Activated CD8-positive, alpha-beta T cell treated with anti-CD3 and anti-CD28 coated beads, Interleukin-2, amount 10 ng/mL, durations not matched to agents 7 days and 5 days (primary cell): ENCODE measurements at regions not wholly inside any gene's neighbourhood (a gene's known extent, or its start where the extent isn't known, plus 50 kb on each side); places are given as distances from the start of the nearest gene placed in this dataset.

Experiments
- ATAC-seq: fragments of 150-1000 bp; cut with Tn5 transposase; one replicate; pipeline ENCODE4 v1.10.0; 2021; ENCODE audit warnings: moderate library complexity
- CTCF ChIA-PET: fragments of 350-600 bp; sonication (Branson Sonifier 250); formaldehyde crosslinking; loops from one replicate; lab custom pipeline; 2021; ENCODE audit warnings: antibody characterized with exemption; lab: Charles Lee
- POLR2A ChIA-PET: fragments of 350-600 bp; sonication (Branson Sonifier 250); formaldehyde crosslinking; loops from one replicate; lab custom pipeline; 2021; ENCODE audit warnings: antibody characterized with exemption; lab: Charles Lee
- DNase-seq: peaks from one replicate; pipeline ENCODE4 v3.0.0-alpha.2; 2020
- H3K27ac Mint-ChIP-seq: one replicate; pipeline ENCODE4 v1.8.0; 2021; ENCODE audit warnings: mild to moderate bottlenecking, mixed read lengths
- H3K27me3 Mint-ChIP-seq: one replicate; pipeline ENCODE4 v1.8.0; 2021; ENCODE audit warnings: low read depth, mixed read lengths
- H3K36me3 Mint-ChIP-seq: one replicate; pipeline ENCODE4 v1.8.0; 2021; ENCODE audit warnings: low read depth, mixed read lengths
- H3K4me1 Mint-ChIP-seq: one replicate; pipeline ENCODE4 v1.8.0; 2021; ENCODE audit warnings: low read depth, mixed read lengths
- H3K4me3 Mint-ChIP-seq: one replicate; pipeline ENCODE4 v1.8.0; 2021; ENCODE audit warnings: mild to moderate bottlenecking, mixed read lengths
- H3K9me3 Mint-ChIP-seq: one replicate; pipeline ENCODE4 v1.8.0; 2022; ENCODE audit warnings: mixed read lengths; ENCODE audit not compliant: insufficient read depth

GRCh38 chr2:12243381-12243780 lies 473.4 kb upstream of the TRIB2 start:
- Mint-ChIP-seq H3K4me1 (no peaks in the 10 kb centered on the region), H3K4me3 (no peak overlapping the region), H3K36me3 (no peaks in the 10 kb centered on the region), H3K9me3 (no peaks in the 10 kb centered on the region), H3K27ac (no peak overlapping the region), H3K27me3 (peaks cover 2% of the 10 kb centered on the region)
- ChIA-PET CTCF (interaction anchor here (0.8 kb wide), 1 partner anchor 10 kb away, joined by 3 read pairs; no protein-coding TSS in a partner anchor), POLR2A (no interaction called here)
- ATAC-seq (no peak), DNase-seq (no peak)

DNA sequence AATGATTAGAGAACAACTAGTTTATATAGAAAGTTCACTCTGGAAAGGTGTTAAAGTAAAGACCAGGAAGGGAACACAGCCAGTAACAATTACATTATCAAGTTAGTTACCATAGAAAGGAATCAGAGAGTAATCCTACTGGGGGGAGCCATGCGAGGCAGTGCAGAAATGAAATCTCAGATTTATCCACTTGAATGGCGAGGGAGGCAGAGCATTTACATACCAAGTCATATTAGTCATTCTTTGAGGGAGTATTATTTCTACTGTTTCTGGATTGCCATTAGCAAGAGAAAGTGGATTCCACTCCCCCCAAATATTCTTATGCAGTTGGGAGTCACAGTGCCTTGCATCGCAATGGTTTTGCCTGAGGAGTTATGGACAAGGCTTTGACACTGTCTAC lies 472.7 kb upstream of the TRIB2 start:
- no peak overlapping the region for H3K4me3 Mint-ChIP-seq
- POLR2A ChIA-PET = no interaction called here
- no peaks in the 10 kb centered on the region for H3K36me3 Mint-ChIP-seq
- peaks cover 2% of the 10 kb centered on the region for H3K27me3 Mint-ChIP-seq
- H3K9me3 Mint-ChIP-seq = no peaks in the 10 kb centered on the region
- CTCF ChIA-PET = interaction anchor here (0.8 kb wide), 1 partner anchor 10 kb away, joined by 3 read pairs; no protein-coding TSS in a partner anchor
- H3K4me1 Mint-ChIP-seq = no peaks in the 10 kb centered on the region
- ATAC-seq (no peak), DNase-seq (no peak)
- H3K27ac Mint-ChIP-seq = no peak overlapping the region

DNA sequence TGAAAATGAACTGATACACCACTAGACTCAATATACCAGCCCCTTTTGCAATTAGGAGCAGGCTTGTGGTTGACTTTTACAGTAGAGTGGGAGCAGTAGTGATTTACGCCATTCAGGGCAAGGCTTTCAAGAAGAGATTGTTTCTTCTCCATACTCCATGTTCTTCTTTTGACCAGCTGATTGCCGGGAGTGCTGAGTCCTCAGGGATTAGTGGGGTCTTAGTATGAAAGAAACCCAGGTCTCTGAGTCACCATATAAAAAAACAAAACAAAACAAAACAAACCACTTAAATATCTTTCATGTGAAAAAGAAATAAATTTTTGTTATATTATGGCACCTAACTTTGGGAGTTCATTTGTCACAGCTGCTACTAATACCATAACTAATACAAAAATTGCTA lies 465.6 kb upstream of the TRIB2 start:
- CTCF ChIA-PET = no interaction called here
- H3K9me3 Mint-ChIP-seq = no peaks in the 10 kb centered on the region
- DNase-seq = no peak
- H3K27ac Mint-ChIP-seq = no peak overlapping the region
- H3K36me3 Mint-ChIP-seq = no peaks in the 10 kb centered on the region
- no peak for ATAC-seq
- POLR2A ChIA-PET = no interaction called here
- H3K4me3 Mint-ChIP-seq = no peak overlapping the region
- peaks cover 5% of the 10 kb centered on the region for H3K27me3 Mint-ChIP-seq
- no peaks in the 10 kb centered on the region for H3K4me1 Mint-ChIP-seq

GRCh38 chr2:12251749-12252148 lies 465.0 kb upstream of the TRIB2 start:
- ChIA-PET CTCF (no interaction called here), POLR2A (no interaction called here)
- DNase-seq (no peak), ATAC-seq (no peak)
- H3K27ac Mint-ChIP-seq = no peak overlapping the region
- H3K9me3 Mint-ChIP-seq = no peaks in the 10 kb centered on the region
- no peak overlapping the region for H3K4me3 Mint-ChIP-seq
- H3K36me3 Mint-ChIP-seq = no peaks in the 10 kb centered on the region
- no peaks in the 10 kb centered on the region for H3K4me1 Mint-ChIP-seq
- peaks cover 6% of the 10 kb centered on the region for H3K27me3 Mint-ChIP-seq

DNA sequence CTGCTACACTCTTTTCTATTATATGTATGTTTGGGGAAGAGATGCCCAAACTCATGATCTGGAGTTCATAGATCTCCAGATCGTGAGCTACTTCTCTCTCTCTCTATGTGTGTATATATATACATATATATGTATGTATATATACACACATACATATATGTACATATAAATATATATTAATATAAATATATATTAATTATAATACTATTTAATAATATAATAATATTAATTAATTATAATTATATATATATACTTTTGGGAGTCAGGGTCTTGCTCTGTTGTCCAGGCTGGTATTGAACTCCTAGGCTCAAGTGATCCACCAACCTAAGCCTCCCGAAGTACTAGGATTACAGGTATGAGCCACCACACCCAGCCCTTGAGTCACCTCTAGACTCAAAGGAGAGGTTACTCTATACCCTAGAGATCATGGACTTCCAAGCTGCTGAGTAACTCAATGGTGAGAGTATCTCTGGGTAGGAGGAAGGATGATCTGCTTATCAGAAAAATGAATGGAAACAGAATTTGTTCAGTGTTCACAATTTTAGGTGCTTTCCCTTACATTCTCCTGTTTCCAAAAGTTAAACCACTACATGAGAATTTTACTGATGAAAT lies 463.5 kb upstream of the TRIB2 start:
- H3K36me3 Mint-ChIP-seq = no peaks in the 10 kb centered on the region
- H3K27ac Mint-ChIP-seq = no peak overlapping the region
- no peak overlapping the region for H3K4me3 Mint-ChIP-seq
- H3K27me3 Mint-ChIP-seq = peaks cover 7% of the 10 kb centered on the region
- H3K9me3 Mint-ChIP-seq = no peaks in the 10 kb centered on the region
- ChIA-PET POLR2A (no interaction called here), CTCF (no interaction called here)
- ATAC-seq (no peak), DNase-seq (no peak)
- H3K4me1 Mint-ChIP-seq = no peaks in the 10 kb centered on the region

GRCh38 chr2:12254280-12254860 lies 462.4 kb upstream of the TRIB2 start:
- ChIA-PET POLR2A (no interaction called here), CTCF (no interaction called here)
- DNase-seq (no peak), ATAC-seq (no peak)
- Mint-ChIP-seq H3K27ac (no peak overlapping the region), H3K4me3 (no peak overlapping the region), H3K27me3 (peaks cover 7% of the 10 kb centered on the region), H3K36me3 (no peaks in the 10 kb centered on the region), H3K4me1 (no peaks in the 10 kb centered on the region), H3K9me3 (no peaks in the 10 kb centered on the region)

- DNase-seq (no peak), ATAC-seq (no peak)
- H3K36me3 Mint-ChIP-seq = no peaks in the 10 kb centered on the region
- H3K4me1 Mint-ChIP-seq = no peaks in the 10 kb centered on the region
- H3K27me3 Mint-ChIP-seq = peaks cover 11% of the 10 kb centered on the region
- no peak overlapping the region for H3K27ac Mint-ChIP-seq
- ChIA-PET CTCF (interaction anchor here (1.4 kb wide), 1 partner anchor 38 kb away, joined by 3 read pairs; no protein-coding TSS in a partner anchor), POLR2A (no interaction called here)
- no peaks in the 10 kb centered on the region for H3K9me3 Mint-ChIP-seq
- no peak overlapping the region for H3K4me3 Mint-ChIP-seq
Measured at GRCh38 chr2:12256206-12256605, 460.5 kb upstream of the TRIB2 start.

DNA sequence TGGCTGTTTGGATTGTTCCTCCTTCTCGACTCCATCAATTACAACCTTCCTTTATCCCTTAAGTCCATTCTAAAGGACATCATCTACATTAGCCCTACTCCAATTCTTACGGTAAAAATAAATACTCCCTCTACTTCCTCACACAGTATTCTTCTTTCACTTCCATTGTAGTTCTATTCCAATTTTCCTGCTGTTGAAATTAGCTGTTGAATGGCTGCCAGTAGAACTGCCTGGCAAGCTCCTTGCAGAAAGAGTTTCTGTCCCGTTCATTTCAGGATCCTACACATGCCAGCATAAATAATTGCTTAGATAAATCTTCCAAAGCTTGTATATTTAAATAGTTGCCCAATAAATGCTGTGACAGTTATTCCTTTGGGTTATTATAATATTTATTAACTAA lies 459.3 kb upstream of the TRIB2 start:
- DNase-seq (no peak), ATAC-seq (no peak)
- Mint-ChIP-seq H3K27ac (no peak overlapping the region), H3K36me3 (no peaks in the 10 kb centered on the region), H3K4me3 (no peak overlapping the region), H3K9me3 (no peaks in the 10 kb centered on the region), H3K4me1 (no peaks in the 10 kb centered on the region), H3K27me3 (peaks cover 11% of the 10 kb centered on the region)
- CTCF ChIA-PET = interaction anchor here (1.4 kb wide), 1 partner anchor 36 kb away, joined by 3 read pairs; no protein-coding TSS in a partner anchor
- POLR2A ChIA-PET = no interaction called here

GRCh38 chr2:12259493-12259892 lies 457.2 kb upstream of the TRIB2 start:
- H3K27ac Mint-ChIP-seq = no peak overlapping the region
- no peak overlapping the region for H3K4me3 Mint-ChIP-seq
- POLR2A ChIA-PET = no interaction called here
- no peak for DNase-seq
- CTCF ChIA-PET = interaction anchor here (1.4 kb wide), 1 partner anchor 22 kb away, joined by 3 read pairs; no protein-coding TSS in a partner anchor
- no peak for ATAC-seq
- no peaks in the 10 kb centered on the region for H3K36me3 Mint-ChIP-seq
- no peaks in the 10 kb centered on the region for H3K9me3 Mint-ChIP-seq
- peaks cover 8% of the 10 kb centered on the region for H3K4me1 Mint-ChIP-seq
- peaks cover 11% of the 10 kb centered on the region for H3K27me3 Mint-ChIP-seq

GRCh38 chr2:12261986-12262680 lies 454.6 kb upstream of the TRIB2 start:
- ATAC-seq = no peak
- no peak for DNase-seq
- H3K9me3 Mint-ChIP-seq = no peaks in the 10 kb centered on the region
- no peak overlapping the region for H3K27ac Mint-ChIP-seq
- peaks cover 4% of the 10 kb centered on the region for H3K36me3 Mint-ChIP-seq
- ChIA-PET CTCF (no interaction called here), POLR2A (no interaction called here)
- H3K4me3 Mint-ChIP-seq = no peak overlapping the region
- peaks cover 19% of the 10 kb centered on the region for H3K4me1 Mint-ChIP-seq
- peaks cover 4% of the 10 kb centered on the region for H3K27me3 Mint-ChIP-seq

- ATAC-seq (no peak), DNase-seq (no peak)
- Mint-ChIP-seq H3K9me3 (no peaks in the 10 kb centered on the region), H3K4me3 (no peak overlapping the region), H3K27me3 (peaks cover 4% of the 10 kb centered on the region), H3K36me3 (peaks cover 4% of the 10 kb centered on the region), H3K27ac (no peak overlapping the region), H3K4me1 (peaks cover 19% of the 10 kb centered on the region)
- POLR2A ChIA-PET = interaction anchor here (0.8 kb wide), 1 partner anchor 18 kb away, joined by 3 read pairs; no protein-coding TSS in a partner anchor
- CTCF ChIA-PET = no interaction called here
Measured at GRCh38 chr2:12262681-12263436, 453.9 kb upstream of the TRIB2 start.
